ENCODE measurements at regions not wholly inside any gene's neighbourhood (a gene's known extent, or its start where the extent isn't known, plus 50 kb on each side); places are given as distances from the start of the nearest gene placed in this dataset.

DNA sequence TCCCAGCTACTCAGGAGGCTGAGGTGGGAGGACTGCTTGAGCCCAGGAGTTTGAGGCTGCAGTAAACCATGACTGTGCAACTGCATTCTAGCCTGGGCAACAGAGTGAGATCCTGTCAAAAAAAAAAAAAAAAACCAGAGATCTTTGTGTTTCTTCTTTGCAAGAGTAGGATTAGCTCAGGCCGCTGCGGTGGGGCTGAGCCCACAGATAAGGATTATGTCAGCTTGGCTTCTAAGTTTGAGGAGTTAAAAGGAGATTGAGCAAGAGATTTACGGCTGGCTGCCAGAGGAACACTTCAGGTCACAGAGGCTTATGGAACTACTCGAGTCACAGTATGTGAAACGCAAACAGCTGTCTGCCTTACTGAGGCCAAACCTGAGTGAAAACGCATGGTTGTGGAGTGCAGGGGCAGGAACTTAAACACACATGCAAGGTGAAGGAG is 146.7 kb upstream of the L3MBTL4 start (continued):
- TF ChIP-seq, protein P1, sequence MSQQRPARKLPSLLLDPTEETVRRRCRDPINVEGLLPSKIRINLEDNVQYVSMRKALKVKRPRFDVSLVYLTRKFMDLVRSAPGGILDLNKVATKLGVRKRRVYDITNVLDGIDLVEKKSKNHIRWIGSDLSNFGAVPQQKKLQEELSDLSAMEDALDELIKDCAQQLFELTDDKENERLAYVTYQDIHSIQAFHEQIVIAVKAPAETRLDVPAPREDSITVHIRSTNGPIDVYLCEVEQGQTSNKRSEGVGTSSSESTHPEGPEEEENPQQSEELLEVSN (IDR thresholded peaks at IDR 0.05), result no peak
- TF ChIP-seq SP4 (IDR thresholded peaks at IDR 0.05; ENCODE audit: low read length), result no peak
- TF ChIP-seq CREB1 (IDR thresholded peaks at IDR 0.05), result no peak
- TF ChIP-seq, protein P2, sequence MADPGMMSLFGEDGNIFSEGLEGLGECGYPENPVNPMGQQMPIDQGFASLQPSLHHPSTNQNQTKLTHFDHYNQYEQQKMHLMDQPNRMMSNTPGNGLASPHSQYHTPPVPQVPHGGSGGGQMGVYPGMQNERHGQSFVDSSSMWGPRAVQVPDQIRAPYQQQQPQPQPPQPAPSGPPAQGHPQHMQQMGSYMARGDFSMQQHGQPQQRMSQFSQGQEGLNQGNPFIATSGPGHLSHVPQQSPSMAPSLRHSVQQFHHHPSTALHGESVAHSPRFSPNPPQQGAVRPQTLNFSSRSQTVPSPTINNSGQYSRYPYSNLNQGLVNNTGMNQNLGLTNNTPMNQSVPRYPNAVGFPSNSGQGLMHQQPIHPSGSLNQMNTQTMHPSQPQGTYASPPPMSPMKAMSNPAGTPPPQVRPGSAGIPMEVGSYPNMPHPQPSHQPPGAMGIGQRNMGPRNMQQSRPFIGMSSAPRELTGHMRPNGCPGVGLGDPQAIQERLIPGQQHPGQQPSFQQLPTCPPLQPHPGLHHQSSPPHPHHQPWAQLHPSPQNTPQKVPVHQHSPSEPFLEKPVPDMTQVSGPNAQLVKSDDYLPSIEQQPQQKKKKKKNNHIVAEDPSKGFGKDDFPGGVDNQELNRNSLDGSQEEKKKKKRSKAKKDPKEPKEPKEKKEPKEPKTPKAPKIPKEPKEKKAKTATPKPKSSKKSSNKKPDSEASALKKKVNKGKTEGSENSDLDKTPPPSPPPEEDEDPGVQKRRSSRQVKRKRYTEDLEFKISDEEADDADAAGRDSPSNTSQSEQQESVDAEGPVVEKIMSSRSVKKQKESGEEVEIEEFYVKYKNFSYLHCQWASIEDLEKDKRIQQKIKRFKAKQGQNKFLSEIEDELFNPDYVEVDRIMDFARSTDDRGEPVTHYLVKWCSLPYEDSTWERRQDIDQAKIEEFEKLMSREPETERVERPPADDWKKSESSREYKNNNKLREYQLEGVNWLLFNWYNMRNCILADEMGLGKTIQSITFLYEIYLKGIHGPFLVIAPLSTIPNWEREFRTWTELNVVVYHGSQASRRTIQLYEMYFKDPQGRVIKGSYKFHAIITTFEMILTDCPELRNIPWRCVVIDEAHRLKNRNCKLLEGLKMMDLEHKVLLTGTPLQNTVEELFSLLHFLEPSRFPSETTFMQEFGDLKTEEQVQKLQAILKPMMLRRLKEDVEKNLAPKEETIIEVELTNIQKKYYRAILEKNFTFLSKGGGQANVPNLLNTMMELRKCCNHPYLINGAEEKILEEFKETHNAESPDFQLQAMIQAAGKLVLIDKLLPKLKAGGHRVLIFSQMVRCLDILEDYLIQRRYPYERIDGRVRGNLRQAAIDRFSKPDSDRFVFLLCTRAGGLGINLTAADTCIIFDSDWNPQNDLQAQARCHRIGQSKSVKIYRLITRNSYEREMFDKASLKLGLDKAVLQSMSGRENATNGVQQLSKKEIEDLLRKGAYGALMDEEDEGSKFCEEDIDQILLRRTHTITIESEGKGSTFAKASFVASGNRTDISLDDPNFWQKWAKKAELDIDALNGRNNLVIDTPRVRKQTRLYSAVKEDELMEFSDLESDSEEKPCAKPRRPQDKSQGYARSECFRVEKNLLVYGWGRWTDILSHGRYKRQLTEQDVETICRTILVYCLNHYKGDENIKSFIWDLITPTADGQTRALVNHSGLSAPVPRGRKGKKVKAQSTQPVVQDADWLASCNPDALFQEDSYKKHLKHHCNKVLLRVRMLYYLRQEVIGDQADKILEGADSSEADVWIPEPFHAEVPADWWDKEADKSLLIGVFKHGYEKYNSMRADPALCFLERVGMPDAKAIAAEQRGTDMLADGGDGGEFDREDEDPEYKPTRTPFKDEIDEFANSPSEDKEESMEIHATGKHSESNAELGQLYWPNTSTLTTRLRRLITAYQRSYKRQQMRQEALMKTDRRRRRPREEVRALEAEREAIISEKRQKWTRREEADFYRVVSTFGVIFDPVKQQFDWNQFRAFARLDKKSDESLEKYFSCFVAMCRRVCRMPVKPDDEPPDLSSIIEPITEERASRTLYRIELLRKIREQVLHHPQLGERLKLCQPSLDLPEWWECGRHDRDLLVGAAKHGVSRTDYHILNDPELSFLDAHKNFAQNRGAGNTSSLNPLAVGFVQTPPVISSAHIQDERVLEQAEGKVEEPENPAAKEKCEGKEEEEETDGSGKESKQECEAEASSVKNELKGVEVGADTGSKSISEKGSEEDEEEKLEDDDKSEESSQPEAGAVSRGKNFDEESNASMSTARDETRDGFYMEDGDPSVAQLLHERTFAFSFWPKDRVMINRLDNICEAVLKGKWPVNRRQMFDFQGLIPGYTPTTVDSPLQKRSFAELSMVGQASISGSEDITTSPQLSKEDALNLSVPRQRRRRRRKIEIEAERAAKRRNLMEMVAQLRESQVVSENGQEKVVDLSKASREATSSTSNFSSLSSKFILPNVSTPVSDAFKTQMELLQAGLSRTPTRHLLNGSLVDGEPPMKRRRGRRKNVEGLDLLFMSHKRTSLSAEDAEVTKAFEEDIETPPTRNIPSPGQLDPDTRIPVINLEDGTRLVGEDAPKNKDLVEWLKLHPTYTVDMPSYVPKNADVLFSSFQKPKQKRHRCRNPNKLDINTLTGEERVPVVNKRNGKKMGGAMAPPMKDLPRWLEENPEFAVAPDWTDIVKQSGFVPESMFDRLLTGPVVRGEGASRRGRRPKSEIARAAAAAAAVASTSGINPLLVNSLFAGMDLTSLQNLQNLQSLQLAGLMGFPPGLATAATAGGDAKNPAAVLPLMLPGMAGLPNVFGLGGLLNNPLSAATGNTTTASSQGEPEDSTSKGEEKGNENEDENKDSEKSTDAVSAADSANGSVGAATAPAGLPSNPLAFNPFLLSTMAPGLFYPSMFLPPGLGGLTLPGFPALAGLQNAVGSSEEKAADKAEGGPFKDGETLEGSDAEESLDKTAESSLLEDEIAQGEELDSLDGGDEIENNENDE (IDR thresholded peaks at IDR 0.05; ENCODE audit: insufficient replicate concordance, low read length), result no peak
